SK-N-SH (cell line): ENCODE measurements at regions not wholly inside any gene's neighbourhood (a gene's known extent, or its start where the extent isn't known, plus 50 kb on each side); places are given as distances from the start of the nearest gene placed in this dataset.

Experiments
- CTCF ChIA-PET: fragments of 300-600, 350-600 bp; formaldehyde crosslinking; extraction: SDS; loops from one replicate; lab custom pipeline; 2021; lab: Yijun Ruan, JAX
- POLR2A ChIA-PET: fragments of 350-600 bp; sonication (Branson Sonifier 250); formaldehyde crosslinking; extraction: SDS; loops from one replicate; lab custom pipeline; 2020; ENCODE audit warnings: antibody characterized with exemption, inconsistent platforms; lab: Yijun Ruan, JAX
- DNase-seq: peaks from one replicate; pipeline ENCODE4 v3.0.0; 2012
- H2AFZ ChIP-seq: fragments of 200-600 bp; sonication (generic); 2 replicates; pipeline ENCODE4 v1.8.1; 2016; ENCODE audit warnings: antibody characterized with exemption, mild to moderate bottlenecking, low read depth
- H3F3A ChIP-seq: fragments of 200-600 bp; sonication (generic); replicated peaks from 2 replicates; pipeline ENCODE3; 2016; ENCODE audit warnings: antibody characterized with exemption, mild to moderate bottlenecking; ENCODE audit not compliant: insufficient read depth
- H3K27ac ChIP-seq, 2 experiments: fragments of 200-500 bp in 1 of 2; fragments of 200-600 bp in 1 of 2; sonication (Bioruptor generic) in 1 of 2; sonication (generic), shearing (Covaris generic) in 1 of 2; 2 replicates each; pipeline versions ENCODE4 v1.5.1 to v1.6.1; 2014 to 2016; ENCODE audit warnings: low read depth in 2 of 2, inconsistent platforms in 1 of 2, low read length in 1 of 2, mild to moderate bottlenecking in 1 of 2, mixed read lengths in 1 of 2
- H3K27me3 ChIP-seq: fragments of 200-600 bp; sonication (generic), shearing (Covaris generic); 2 replicates; pipeline ENCODE4 v1.6.1; 2016; ENCODE audit warnings: mixed run types; ENCODE audit not compliant: insufficient read depth
- H3K36me3 ChIP-seq, 2 experiments: fragments of 200-500 bp in 1 of 2; fragments of 200-600 bp in 1 of 2; sonication (Bioruptor generic) in 1 of 2; sonication (generic) in 1 of 2; replicated peaks in 1 of 2; 2 replicates each; pipeline versions ENCODE3 to v1.5.1; 2014 to 2016; ENCODE audit warnings: low read length in 1 of 2, mild to moderate bottlenecking in 1 of 2; ENCODE audit not compliant: insufficient read depth in 2 of 2, control insufficient read depth in 1 of 2
- H3K4me1 ChIP-seq, 2 experiments: fragments of 200-500 bp in 1 of 2; fragments of 200-600 bp in 1 of 2; sonication (Bioruptor generic) in 1 of 2; sonication (generic), shearing (Covaris generic) in 1 of 2; 2 replicates each; pipeline versions ENCODE4 v1.5.1 to v1.6.1; 2014 to 2016; ENCODE audit warnings: low read depth in 1 of 2, low read length in 1 of 2, mixed run types in 1 of 2; ENCODE audit not compliant: insufficient read depth in 2 of 2, control insufficient read depth in 1 of 2
- H3K4me2 ChIP-seq: fragments of 200-600 bp; sonication (generic), shearing (Covaris generic); 2 replicates; pipeline ENCODE4 v1.6.1; 2017; ENCODE audit warnings: mixed run types
- H3K4me3 ChIP-seq, 2 experiments: fragments of 200-500 bp in 1 of 2; fragments of 200-600 bp in 1 of 2; sonication (Bioruptor generic) in 1 of 2; sonication (generic), shearing (Covaris generic) in 1 of 2; 2 replicates each; pipeline versions ENCODE4 v1.5.1 to v1.8.1; 2014 to 2016; ENCODE audit warnings: low read depth in 2 of 2, inconsistent platforms in 1 of 2, low read length in 1 of 2, mild to moderate bottlenecking in 1 of 2, mixed read lengths in 1 of 2, moderate library complexity in 1 of 2
- H3K79me2 ChIP-seq: fragments of 200-600 bp; sonication (generic); 2 replicates; pipeline ENCODE4 v1.8.1; 2017; ENCODE audit warnings: mild to moderate bottlenecking; ENCODE audit not compliant: insufficient read depth
- H3K9ac ChIP-seq: fragments of 200-600 bp; sonication (generic); 2 replicates; pipeline ENCODE4 v1.6.1; 2017; ENCODE audit warnings: mixed run types
- H3K9me2 ChIP-seq: fragments of 200-600 bp; sonication (generic); 2 replicates; pipeline ENCODE4 v1.6.1; 2017; ENCODE audit warnings: mixed run types
- H3K9me3 ChIP-seq: fragments of 200-600 bp; sonication (generic); 2 replicates; pipeline ENCODE4 v1.6.1; 2017; ENCODE audit warnings: mixed run types, mild to moderate bottlenecking, moderate library complexity
- H4K20me1 ChIP-seq: fragments of 200-600 bp; sonication (generic); 2 replicates; pipeline ENCODE4 v1.6.1; 2017; ENCODE audit warnings: mild to moderate bottlenecking, mixed run types; ENCODE audit not compliant: insufficient read depth
- CHD2 ChIP-seq: fragments of 150-350 bp; IDR thresholded peaks from 2 replicates; pipeline ENCODE4 v1.6.1; 2018; ENCODE audit warnings: low read length; ENCODE audit not compliant: partially characterized antibody
- ELF1 ChIP-seq: IDR thresholded peaks from 2 replicates; pipeline ENCODE4 v1.4.0; 2012
- EZH2phosphoT487 ChIP-seq: fragments of 200-600 bp; sonication (generic); IDR thresholded peaks from 2 replicates; pipeline ENCODE4 v1.6.1; 2017; ENCODE audit warnings: low read depth, mixed run types, mild to moderate bottlenecking, antibody characterized with exemption, moderate library complexity, borderline replicate concordance
- FOXM1 ChIP-seq: IDR thresholded peaks from 2 replicates; pipeline ENCODE4 v1.4.0; 2012; ENCODE audit warnings: low read depth, mild to moderate bottlenecking
- GABPA ChIP-seq: IDR thresholded peaks from 2 replicates; pipeline ENCODE4 v1.4.0; 2012; ENCODE audit warnings: low read depth, mild to moderate bottlenecking
- GATA2 ChIP-seq: sonication (generic); formaldehyde crosslinking; IDR thresholded peaks from 2 replicates; pipeline ENCODE4 v1.5.0; 2020; ENCODE audit warnings: mild to moderate bottlenecking, missing genetic modification reagents
- JUND ChIP-seq: IDR thresholded peaks from 2 replicates; pipeline ENCODE4 v1.4.0; 2012
- MEF2A ChIP-seq: IDR thresholded peaks from 2 replicates; pipeline ENCODE4 v1.4.0; 2012; ENCODE audit warnings: low read depth, borderline replicate concordance
- MXI1 ChIP-seq: IDR thresholded peaks from 2 replicates; pipeline ENCODE4 v1.6.1; 2012; ENCODE audit warnings: mild to moderate bottlenecking, low read depth, low read length, improper control_type of control experiment
- NRF1 ChIP-seq: IDR thresholded peaks from 2 replicates; pipeline ENCODE4 v1.6.1; 2012; ENCODE audit warnings: low read depth, mild to moderate bottlenecking, low read length
- RAD21 ChIP-seq: IDR thresholded peaks from 2 replicates; pipeline ENCODE4 v1.6.1; 2012; ENCODE audit warnings: mild to moderate bottlenecking, low read length
- RFX5 ChIP-seq: IDR thresholded peaks from 2 replicates; pipeline ENCODE4 v1.6.1; 2012; ENCODE audit warnings: mild to moderate bottlenecking, improper control_type of control experiment, low read length
- RXRA ChIP-seq: IDR thresholded peaks from 2 replicates; pipeline ENCODE4 v1.4.0; 2012; ENCODE audit warnings: low read depth, mild to moderate bottlenecking, borderline replicate concordance
- SIN3A ChIP-seq: IDR thresholded peaks from 2 replicates; pipeline ENCODE4 v1.6.1; 2012; ENCODE audit warnings: low read depth, mild to moderate bottlenecking, low read length, moderate library complexity, borderline replicate concordance
- SMC3 ChIP-seq: IDR thresholded peaks from 2 replicates; pipeline ENCODE4 v1.6.1; 2012; ENCODE audit warnings: low read depth, low read length, improper control_type of control experiment
- TEAD4 ChIP-seq: IDR thresholded peaks from 2 replicates; pipeline ENCODE4 v1.4.0; 2012; ENCODE audit warnings: mild to moderate bottlenecking, borderline replicate concordance; ENCODE audit not compliant: insufficient read depth
- YY1 ChIP-seq: IDR thresholded peaks from 2 replicates; pipeline ENCODE4 v1.4.0; 2012; ENCODE audit warnings: low read depth, mild to moderate bottlenecking
- WGBS: methylation state at CpG from one replicate; pipeline ENCODE4 v1.1.6; 2017; ENCODE audit warnings: low lambda C conversion rate; 5-methylcytosine and 5-hydroxymethylcytosine counted together
- TF ChIP-seq, protein P1 (sequence below): IDR thresholded peaks from 2 replicates; pipeline ENCODE4 v1.4.0; 2012; ENCODE audit warnings: low read depth
- TF ChIP-seq, protein P2 (sequence below): IDR thresholded peaks from 2 replicates; pipeline ENCODE4 v1.4.0; 2012; ENCODE audit warnings: low read depth, borderline replicate concordance
- TF ChIP-seq, protein P3 (sequence below): fragments of 150-350 bp; IDR thresholded peaks from 2 replicates; pipeline ENCODE4 v1.6.1; 2017; ENCODE audit warnings: antibody characterized with exemption, low read length, low read depth, borderline replicate concordance
- TF ChIP-seq, protein P4 (sequence below): IDR thresholded peaks from 2 replicates; pipeline ENCODE4 v1.6.1; 2012; ENCODE audit warnings: mild to moderate bottlenecking, low read depth, low read length, moderate library complexity
- TF ChIP-seq, protein P5 (sequence below): IDR thresholded peaks from 2 replicates; pipeline ENCODE4; 2012

DNA sequence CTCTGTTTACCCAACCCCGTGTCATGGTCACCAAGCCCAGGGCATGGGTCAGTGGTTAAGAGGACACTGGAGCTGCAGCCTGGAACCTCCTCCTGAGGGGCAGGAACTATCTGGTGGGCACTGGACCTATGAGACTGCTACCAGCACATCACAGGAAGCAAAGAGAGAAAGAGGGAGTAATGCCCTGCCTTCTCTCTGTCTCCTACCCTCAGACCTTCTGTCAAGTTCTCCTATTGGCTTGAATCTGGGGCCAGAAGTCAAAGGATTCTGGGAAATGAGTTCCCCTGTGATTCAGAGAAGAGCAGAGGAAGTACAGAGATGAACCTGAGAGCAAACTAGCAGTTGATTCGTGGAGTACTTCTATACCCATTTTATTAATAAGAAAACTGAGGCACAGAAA, 123.0 kb upstream of the GNAO1 start:
- TF ChIP-seq YY1, result no peak
- TF ChIP-seq, protein P1, sequence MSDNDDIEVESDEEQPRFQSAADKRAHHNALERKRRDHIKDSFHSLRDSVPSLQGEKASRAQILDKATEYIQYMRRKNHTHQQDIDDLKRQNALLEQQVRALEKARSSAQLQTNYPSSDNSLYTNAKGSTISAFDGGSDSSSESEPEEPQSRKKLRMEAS, result no peak
- no peak for TF ChIP-seq JUND
- TF ChIP-seq, protein P2, sequence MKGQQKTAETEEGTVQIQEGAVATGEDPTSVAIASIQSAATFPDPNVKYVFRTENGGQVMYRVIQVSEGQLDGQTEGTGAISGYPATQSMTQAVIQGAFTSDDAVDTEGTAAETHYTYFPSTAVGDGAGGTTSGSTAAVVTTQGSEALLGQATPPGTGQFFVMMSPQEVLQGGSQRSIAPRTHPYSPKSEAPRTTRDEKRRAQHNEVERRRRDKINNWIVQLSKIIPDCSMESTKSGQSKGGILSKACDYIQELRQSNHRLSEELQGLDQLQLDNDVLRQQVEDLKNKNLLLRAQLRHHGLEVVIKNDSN, result no peak
- no peak for TF ChIP-seq GABPA
- TF ChIP-seq RAD21, result no peak
- no peak for TF ChIP-seq RFX5
- Histone ChIP-seq H3K79me2 (no peaks in the 10 kb centered on the region), H2AFZ (no peak overlapping the region), H3K27ac (no peak overlapping the region), H3K27me3 (no peaks in the 10 kb centered on the region), H3K4me2 (no peak overlapping the region), H3K9ac (no peak overlapping the region), H4K20me1 (no peaks in the 10 kb centered on the region), H3K4me3 (no peak overlapping the region), H3F3A (no peaks in the 10 kb centered on the region), H3K9me2 (no peaks in the 10 kb centered on the region), H3K36me3 (no peaks in the 10 kb centered on the region), H3K9me3 (no peaks in the 10 kb centered on the region), H3K4me1 (no peaks in the 10 kb centered on the region)
- 0% methylated on average over 2 of the region's 2 CpGs for WGBS
- no peak for DNase-seq
- CTCF ChIA-PET, result no interaction called here
- POLR2A ChIA-PET, result no interaction called here

DNA sequence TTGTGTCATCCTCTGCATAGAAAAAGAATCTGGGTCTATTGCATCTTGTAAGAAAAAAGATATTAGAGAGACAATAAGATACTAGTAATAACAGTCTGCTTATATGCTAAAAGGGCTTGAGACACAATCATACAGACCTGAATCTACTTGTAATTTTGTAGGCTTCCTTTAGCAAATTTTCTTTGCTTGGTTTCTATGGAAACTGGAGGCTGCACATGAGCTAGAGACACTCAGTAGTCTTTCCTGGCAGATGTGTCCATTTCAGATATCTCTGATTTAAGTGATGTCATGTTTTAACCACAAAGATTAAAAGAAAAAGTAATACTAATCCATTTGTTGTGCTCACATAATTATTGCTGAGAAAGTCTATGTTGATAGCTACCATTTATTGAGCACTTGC, 123.9 kb upstream of the GNAO1 start:
- no peak overlapping the region for H3K9ac ChIP-seq
- ChIA-PET CTCF (no interaction called here), POLR2A (no interaction called here)
- no peaks in the 10 kb centered on the region for H3K27me3 ChIP-seq
- H2AFZ ChIP-seq, result no peak overlapping the region
- H3K4me2 ChIP-seq, result no peak overlapping the region
- no peaks in the 10 kb centered on the region for H3K9me3 ChIP-seq
- H3K79me2 ChIP-seq, result no peaks in the 10 kb centered on the region
- DNase-seq, result no peak
- H4K20me1 ChIP-seq, result no peaks in the 10 kb centered on the region
- H3K9me2 ChIP-seq, result no peaks in the 10 kb centered on the region
- H3K27ac ChIP-seq, result no peak overlapping the region
- no peaks in the 10 kb centered on the region for H3K4me1 ChIP-seq
- H3K4me3 ChIP-seq, result no peak overlapping the region
- no peak for TF ChIP-seq EZH2phosphoT487
- TF ChIP-seq FOXM1, result no peak
- no peak for TF ChIP-seq SMC3
- TF ChIP-seq SIN3A, result no peak
- TF ChIP-seq MEF2A, result no peak
- no peak for TF ChIP-seq MXI1
- TF ChIP-seq ELF1, result no peak
- TF ChIP-seq NRF1, result no peak
- TF ChIP-seq, protein P1, result no peak
- TF ChIP-seq, protein P3, sequence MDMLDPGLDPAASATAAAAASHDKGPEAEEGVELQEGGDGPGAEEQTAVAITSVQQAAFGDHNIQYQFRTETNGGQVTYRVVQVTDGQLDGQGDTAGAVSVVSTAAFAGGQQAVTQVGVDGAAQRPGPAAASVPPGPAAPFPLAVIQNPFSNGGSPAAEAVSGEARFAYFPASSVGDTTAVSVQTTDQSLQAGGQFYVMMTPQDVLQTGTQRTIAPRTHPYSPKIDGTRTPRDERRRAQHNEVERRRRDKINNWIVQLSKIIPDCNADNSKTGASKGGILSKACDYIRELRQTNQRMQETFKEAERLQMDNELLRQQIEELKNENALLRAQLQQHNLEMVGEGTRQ, result no peak
- TF ChIP-seq, protein P2, result no peak
- TF ChIP-seq GATA2 (CRISPR knock-in tag), result no peak
- TF ChIP-seq RXRA, result no peak
- TF ChIP-seq, protein P4, sequence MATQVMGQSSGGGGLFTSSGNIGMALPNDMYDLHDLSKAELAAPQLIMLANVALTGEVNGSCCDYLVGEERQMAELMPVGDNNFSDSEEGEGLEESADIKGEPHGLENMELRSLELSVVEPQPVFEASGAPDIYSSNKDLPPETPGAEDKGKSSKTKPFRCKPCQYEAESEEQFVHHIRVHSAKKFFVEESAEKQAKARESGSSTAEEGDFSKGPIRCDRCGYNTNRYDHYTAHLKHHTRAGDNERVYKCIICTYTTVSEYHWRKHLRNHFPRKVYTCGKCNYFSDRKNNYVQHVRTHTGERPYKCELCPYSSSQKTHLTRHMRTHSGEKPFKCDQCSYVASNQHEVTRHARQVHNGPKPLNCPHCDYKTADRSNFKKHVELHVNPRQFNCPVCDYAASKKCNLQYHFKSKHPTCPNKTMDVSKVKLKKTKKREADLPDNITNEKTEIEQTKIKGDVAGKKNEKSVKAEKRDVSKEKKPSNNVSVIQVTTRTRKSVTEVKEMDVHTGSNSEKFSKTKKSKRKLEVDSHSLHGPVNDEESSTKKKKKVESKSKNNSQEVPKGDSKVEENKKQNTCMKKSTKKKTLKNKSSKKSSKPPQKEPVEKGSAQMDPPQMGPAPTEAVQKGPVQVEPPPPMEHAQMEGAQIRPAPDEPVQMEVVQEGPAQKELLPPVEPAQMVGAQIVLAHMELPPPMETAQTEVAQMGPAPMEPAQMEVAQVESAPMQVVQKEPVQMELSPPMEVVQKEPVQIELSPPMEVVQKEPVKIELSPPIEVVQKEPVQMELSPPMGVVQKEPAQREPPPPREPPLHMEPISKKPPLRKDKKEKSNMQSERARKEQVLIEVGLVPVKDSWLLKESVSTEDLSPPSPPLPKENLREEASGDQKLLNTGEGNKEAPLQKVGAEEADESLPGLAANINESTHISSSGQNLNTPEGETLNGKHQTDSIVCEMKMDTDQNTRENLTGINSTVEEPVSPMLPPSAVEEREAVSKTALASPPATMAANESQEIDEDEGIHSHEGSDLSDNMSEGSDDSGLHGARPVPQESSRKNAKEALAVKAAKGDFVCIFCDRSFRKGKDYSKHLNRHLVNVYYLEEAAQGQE, result no peak
- TF ChIP-seq RFX5, result no peak
- TF ChIP-seq, protein P5, sequence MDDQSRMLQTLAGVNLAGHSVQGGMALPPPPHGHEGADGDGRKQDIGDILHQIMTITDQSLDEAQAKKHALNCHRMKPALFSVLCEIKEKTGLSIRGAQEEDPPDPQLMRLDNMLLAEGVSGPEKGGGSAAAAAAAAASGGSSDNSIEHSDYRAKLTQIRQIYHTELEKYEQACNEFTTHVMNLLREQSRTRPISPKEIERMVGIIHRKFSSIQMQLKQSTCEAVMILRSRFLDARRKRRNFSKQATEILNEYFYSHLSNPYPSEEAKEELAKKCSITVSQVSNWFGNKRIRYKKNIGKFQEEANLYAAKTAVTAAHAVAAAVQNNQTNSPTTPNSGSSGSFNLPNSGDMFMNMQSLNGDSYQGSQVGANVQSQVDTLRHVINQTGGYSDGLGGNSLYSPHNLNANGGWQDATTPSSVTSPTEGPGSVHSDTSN, result no peak
- TF ChIP-seq RAD21, result no peak
- no peak for TF ChIP-seq YY1
- no peak for TF ChIP-seq CHD2
- no peak for TF ChIP-seq TEAD4
- no peaks in the 10 kb centered on the region for H3K36me3 ChIP-seq
- H3F3A ChIP-seq, result no peaks in the 10 kb centered on the region
